Suprapubic skin (tissue), 4 donors: ENCODE measurements at regions not wholly inside any gene's neighbourhood (a gene's known extent, or its start where the extent isn't known, plus 50 kb on each side); places are given as distances from the start of the nearest gene placed in this dataset.

ENCODE experiments used
- DNase-seq, 2 donors: peaks; one replicate each; pipeline ENCODE4 v3.0.0-alpha.2; 2019; ENCODE audit warnings: low spot score in 2 of 2
- H3K27ac ChIP-seq: fragments of 200-600 bp; sonication (generic); one replicate; pipeline ENCODE4 v1.5.1; 2019
- H3K27me3 ChIP-seq: fragments of 200-600 bp; sonication (generic); one replicate; pipeline ENCODE4 v1.5.1; 2019
- H3K36me3 ChIP-seq: fragments of 200-600 bp; sonication (generic); one replicate; pipeline ENCODE4 v1.5.1; 2019
- H3K4me1 ChIP-seq: fragments of 200-600 bp; sonication (generic); one replicate; pipeline ENCODE4 v1.5.1; 2019
- H3K4me3 ChIP-seq: fragments of 200-600 bp; sonication (generic); one replicate; pipeline ENCODE4 v1.5.1; 2019; ENCODE audit warnings: mild to moderate bottlenecking
- H3K9me3 ChIP-seq: fragments of 200-600 bp; sonication (generic); one replicate; pipeline ENCODE4 v1.5.1; 2019
- CTCF ChIP-seq, 2 donors: fragments of 200-600 bp in 1 of 2; fragments of 450-650 bp in 1 of 2; sonication (generic) in 1 of 2; IDR thresholded peaks; one replicate each; pipeline ENCODE4 v1.5.1; 2016 to 2019; ENCODE audit warnings: antibody characterized with exemption in 2 of 2, mild to moderate bottlenecking in 1 of 2, moderate library complexity in 1 of 2
- EP300 ChIP-seq: sonication (generic); formaldehyde crosslinking; IDR thresholded peaks from one replicate; pipeline ENCODE4 v1.6.1; 2017; ENCODE audit warnings: antibody characterized with exemption
- POLR2A ChIP-seq, 2 donors: fragments of 450-650 bp; IDR thresholded peaks; one replicate each; pipeline ENCODE4 v1.6.1; 2017; ENCODE audit warnings: antibody characterized with exemption in 2 of 2, mild to moderate bottlenecking in 2 of 2, moderate library complexity in 2 of 2
- POLR2AphosphoS5 ChIP-seq, 3 donors: sonication (generic); formaldehyde crosslinking; IDR thresholded peaks; one replicate each; pipeline ENCODE4 v1.6.1; 2017; ENCODE audit warnings: antibody characterized with exemption in 3 of 3
- WGBS: methylation state at CpG from one replicate; pipeline ENCODE4 v1.1.5; 2018; 5-methylcytosine and 5-hydroxymethylcytosine counted together

GRCh38 chr7:53983480-53983879, 558.7 kb upstream of the VSTM2A start:
- H3K36me3 ChIP-seq: no peaks in the 10 kb centered on the region
- no peaks in the 10 kb centered on the region for H3K27me3 ChIP-seq
- H3K9me3 ChIP-seq: no peaks in the 10 kb centered on the region
- no peak overlapping the region for H3K4me3 ChIP-seq
- TF ChIP-seq POLR2A (IDR thresholded peaks at IDR 0.05) (no peak), CTCF (IDR thresholded peaks at IDR 0.05) (no peak), POLR2AphosphoS5 (IDR thresholded peaks at IDR 0.05) (no peak), EP300 (no peak)
- no peak overlapping the region for H3K27ac ChIP-seq
- no peaks in the 10 kb centered on the region for H3K4me1 ChIP-seq
- DNase-seq: no peak
- WGBS: 60% methylated on average over 2 of the region's 2 CpGs

GRCh38 chr7:53984776-53985175, 557.4 kb upstream of the VSTM2A start:
- H3K27ac ChIP-seq: no peak overlapping the region
- WGBS: 63% methylated on average over 4 of the region's 4 CpGs
- TF ChIP-seq CTCF (IDR thresholded peaks at IDR 0.05): no peak
- TF ChIP-seq POLR2A (IDR thresholded peaks at IDR 0.05): no peak
- no peak for TF ChIP-seq POLR2AphosphoS5 (IDR thresholded peaks at IDR 0.05)
- TF ChIP-seq EP300: no peak
- H3K9me3 ChIP-seq: no peaks in the 10 kb centered on the region
- H3K27me3 ChIP-seq: no peaks in the 10 kb centered on the region
- H3K4me3 ChIP-seq: no peak overlapping the region
- H3K36me3 ChIP-seq: no peaks in the 10 kb centered on the region
- no peak for DNase-seq
- no peaks in the 10 kb centered on the region for H3K4me1 ChIP-seq

GRCh38 chr7:53988376-53988775, 553.8 kb upstream of the VSTM2A start:
- DNase-seq: no peak

GRCh38 chr7:53993224-53993623, 549.0 kb upstream of the VSTM2A start:
- H3K4me3 ChIP-seq: no peak overlapping the region
- no peaks in the 10 kb centered on the region for H3K4me1 ChIP-seq
- no peaks in the 10 kb centered on the region for H3K27me3 ChIP-seq
- no peak for DNase-seq
- no peaks in the 10 kb centered on the region for H3K36me3 ChIP-seq
- no peak overlapping the region for H3K27ac ChIP-seq
- TF ChIP-seq POLR2A (IDR thresholded peaks at IDR 0.05) (no peak), CTCF (IDR thresholded peaks at IDR 0.05) (no peak), EP300 (no peak), POLR2AphosphoS5 (IDR thresholded peaks at IDR 0.05) (no peak)
- 74% methylated on average over 3 of the region's 3 CpGs for WGBS
- no peaks in the 10 kb centered on the region for H3K9me3 ChIP-seq

More at GRCh38 chr7:53988376-53988775, 553.8 kb upstream of the VSTM2A start:
- no peaks in the 10 kb centered on the region for H3K36me3 ChIP-seq
- H3K4me3 ChIP-seq: no peak overlapping the region
- no peaks in the 10 kb centered on the region for H3K9me3 ChIP-seq
- WGBS: 80% methylated on average over 2 of the region's 2 CpGs
- no peak overlapping the region for H3K27ac ChIP-seq
- no peaks in the 10 kb centered on the region for H3K27me3 ChIP-seq
- no peaks in the 10 kb centered on the region for H3K4me1 ChIP-seq
- TF ChIP-seq EP300 (no peak), POLR2AphosphoS5 (IDR thresholded peaks at IDR 0.05) (no peak), CTCF (IDR thresholded peaks at IDR 0.05) (no peak), POLR2A (IDR thresholded peaks at IDR 0.05) (no peak)

- H3K27me3 ChIP-seq: no peaks in the 10 kb centered on the region
- TF ChIP-seq CTCF (IDR thresholded peaks at IDR 0.05) (no peak), EP300 (no peak), POLR2A (IDR thresholded peaks at IDR 0.05) (no peak), POLR2AphosphoS5 (IDR thresholded peaks at IDR 0.05) (no peak)
- 65% methylated on average over 1 of the region's 1 CpG for WGBS
- H3K4me3 ChIP-seq: no peak overlapping the region
- H3K36me3 ChIP-seq: no peaks in the 10 kb centered on the region
- no peaks in the 10 kb centered on the region for H3K4me1 ChIP-seq
- H3K27ac ChIP-seq: no peak overlapping the region
- no peak for DNase-seq
- no peaks in the 10 kb centered on the region for H3K9me3 ChIP-seq
Measured at GRCh38 chr7:53996876-53997275, 545.3 kb upstream of the VSTM2A start.
